MM.1S (cell line): ENCODE measurements at regions not wholly inside any gene's neighbourhood (a gene's known extent, or its start where the extent isn't known, plus 50 kb on each side); places are given as distances from the start of the nearest gene placed in this dataset.

Source experiments
- EZH2 ChIP-seq: fragments of 300-600 bp; sonication (generic); optimal IDR thresholded peaks from 2 replicates; pipeline ENCODE3; 2017; ENCODE audit warnings: low read depth, mild to moderate bottlenecking, antibody characterized with exemption, low read length, mixed read lengths
- TF ChIP-seq, protein P1 (sequence below): fragments of 300-600 bp; sonication (generic); IDR thresholded peaks from 2 replicates; pipeline ENCODE4 v1.5.1; 2016; ENCODE audit warnings: antibody characterized with exemption, low read length, mixed read lengths

DNA sequence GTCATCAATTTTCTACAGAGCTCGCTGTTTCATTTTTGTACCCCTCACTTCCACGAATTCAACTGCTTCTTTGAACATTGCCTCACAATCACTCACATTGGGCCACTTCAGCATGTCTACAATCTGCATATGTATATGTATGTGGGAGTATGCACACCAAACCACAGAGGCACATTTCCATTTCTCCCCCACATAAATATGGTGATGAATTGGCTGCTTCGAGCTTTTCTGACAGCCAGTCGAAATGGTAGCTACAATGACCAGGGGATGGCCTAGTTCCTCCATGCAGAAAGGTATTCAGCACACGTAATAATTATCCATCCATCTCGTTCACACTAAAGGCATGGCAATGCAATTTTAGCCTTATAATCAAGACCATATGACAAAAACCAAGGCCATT lies 229.6 kb upstream of the ESRRG start:
- TF ChIP-seq, protein P1, sequence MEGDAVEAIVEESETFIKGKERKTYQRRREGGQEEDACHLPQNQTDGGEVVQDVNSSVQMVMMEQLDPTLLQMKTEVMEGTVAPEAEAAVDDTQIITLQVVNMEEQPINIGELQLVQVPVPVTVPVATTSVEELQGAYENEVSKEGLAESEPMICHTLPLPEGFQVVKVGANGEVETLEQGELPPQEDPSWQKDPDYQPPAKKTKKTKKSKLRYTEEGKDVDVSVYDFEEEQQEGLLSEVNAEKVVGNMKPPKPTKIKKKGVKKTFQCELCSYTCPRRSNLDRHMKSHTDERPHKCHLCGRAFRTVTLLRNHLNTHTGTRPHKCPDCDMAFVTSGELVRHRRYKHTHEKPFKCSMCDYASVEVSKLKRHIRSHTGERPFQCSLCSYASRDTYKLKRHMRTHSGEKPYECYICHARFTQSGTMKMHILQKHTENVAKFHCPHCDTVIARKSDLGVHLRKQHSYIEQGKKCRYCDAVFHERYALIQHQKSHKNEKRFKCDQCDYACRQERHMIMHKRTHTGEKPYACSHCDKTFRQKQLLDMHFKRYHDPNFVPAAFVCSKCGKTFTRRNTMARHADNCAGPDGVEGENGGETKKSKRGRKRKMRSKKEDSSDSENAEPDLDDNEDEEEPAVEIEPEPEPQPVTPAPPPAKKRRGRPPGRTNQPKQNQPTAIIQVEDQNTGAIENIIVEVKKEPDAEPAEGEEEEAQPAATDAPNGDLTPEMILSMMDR: no peak
- TF ChIP-seq EZH2: no peak
